ENCODE measurements at regions not wholly inside any gene's neighbourhood (a gene's known extent, or its start where the extent isn't known, plus 50 kb on each side); places are given as distances from the start of the nearest gene placed in this dataset.

- Histone ChIP-seq H3K4me3 (no peak overlapping the region), H3K36me3 (no peaks in the 10 kb centered on the region), H3K9me3 (no peaks in the 10 kb centered on the region), H3K4me1 (no peaks in the 10 kb centered on the region), H3K27me3 (peaks cover 0 to 3% (median 0%) of the 10 kb centered on the region in 3 donors), H3K27ac (no peak overlapping the region)
- intact Hi-C loops (cut with DNase I; ENCODE audit: low total_unique reads): loop anchor here (10.0 kb wide), 2 partner anchors 1211 to 1341 kb away; no protein-coding TSS in a partner anchor
- in situ Hi-C loops (cut with MboI; ENCODE audit: low sequenced_read_pairs in 4 of 4): no loop called here
- no peak for TF ChIP-seq POLR2A (IDR thresholded peaks at IDR 0.05)
- peak in 2 of 5 experiments; percentile 21 to 37 for TF ChIP-seq CTCF (IDR thresholded peaks at IDR 0.05 in 4 of 5, conservative IDR thresholded peaks at IDR 0.05 in 1 of 5)
- DNase-seq (no peak), ATAC-seq (no peak)
Observed at GRCh38 chr12:125533434-125534029, 468.3 kb downstream of the AACS start.

- TF ChIP-seq POLR2A (IDR thresholded peaks at IDR 0.05) (no peak), CTCF (IDR thresholded peaks at IDR 0.05 in 4 of 5, conservative IDR thresholded peaks at IDR 0.05 in 1 of 5) (no peak)
- Histone ChIP-seq H3K4me1 (no peaks in the 10 kb centered on the region), H3K36me3 (no peaks in the 10 kb centered on the region), H3K27me3 (no peaks in the 10 kb centered on the region), H3K27ac (no peak overlapping the region), H3K4me3 (no peak overlapping the region), H3K9me3 (no peaks in the 10 kb centered on the region)
- intact Hi-C loops (cut with DNase I; ENCODE audit: low total_unique reads) (loop anchor here (10.0 kb wide), 2 partner anchors 1206 to 1336 kb away; no protein-coding TSS in a partner anchor), in situ Hi-C loops (cut with MboI; ENCODE audit: low sequenced_read_pairs in 4 of 4) (no loop called here)
- ATAC-seq (no peak), DNase-seq (no peak)
Observed at GRCh38 chr12:125538401-125539199, 473.4 kb downstream of the AACS start.

- Histone ChIP-seq H3K27ac (no peak overlapping the region), H3K4me3 (no peak overlapping the region), H3K27me3 (no peaks in the 10 kb centered on the region), H3K9me3 (no peaks in the 10 kb centered on the region), H3K36me3 (no peaks in the 10 kb centered on the region), H3K4me1 (no peaks in the 10 kb centered on the region)
- no peak for DNase-seq
- intact Hi-C loops (cut with DNase I; ENCODE audit: low total_unique reads) (no loop called here), in situ Hi-C loops (cut with MboI; ENCODE audit: low sequenced_read_pairs in 4 of 4) (no loop called here)
- ATAC-seq: no peak
- TF ChIP-seq POLR2A (IDR thresholded peaks at IDR 0.05): no peak
- no peak for TF ChIP-seq CTCF (IDR thresholded peaks at IDR 0.05 in 4 of 5, conservative IDR thresholded peaks at IDR 0.05 in 1 of 5)
Observed at GRCh38 chr12:125540580-125541204, 475.5 kb downstream of the AACS start.

DNA sequence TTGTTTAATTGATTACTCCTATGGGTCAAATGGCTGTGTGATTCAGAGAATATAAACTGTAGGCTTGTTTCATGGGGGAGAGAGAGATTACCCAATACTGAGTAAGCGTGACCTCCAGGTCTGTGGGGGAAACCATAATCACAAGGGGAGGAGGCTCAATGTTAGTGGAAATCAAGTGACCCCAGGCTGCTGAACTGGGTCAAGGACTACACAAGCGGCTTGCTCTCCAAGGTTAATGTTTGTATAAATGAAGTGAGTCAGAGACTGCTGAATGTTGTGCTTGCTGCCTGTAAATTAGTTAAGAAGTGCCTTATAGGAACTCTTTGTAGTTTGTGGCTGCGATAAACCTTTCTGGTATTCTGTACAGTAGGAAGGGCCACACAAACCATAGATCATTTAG, 479.7 kb downstream of the AACS start:
- H3K9me3 ChIP-seq: no peaks in the 10 kb centered on the region
- no peak overlapping the region for H3K4me3 ChIP-seq
- DNase-seq (no peak), ATAC-seq (no peak)
- H3K27me3 ChIP-seq: no peaks in the 10 kb centered on the region
- H3K27ac ChIP-seq: no peak overlapping the region
- intact Hi-C loops (cut with DNase I; ENCODE audit: low total_unique reads): no loop called here
- H3K36me3 ChIP-seq: no peaks in the 10 kb centered on the region
- in situ Hi-C loops (cut with MboI; ENCODE audit: low sequenced_read_pairs in 4 of 4): no loop called here
- H3K4me1 ChIP-seq: no peaks in the 10 kb centered on the region
- TF ChIP-seq CTCF (IDR thresholded peaks at IDR 0.05 in 4 of 5, conservative IDR thresholded peaks at IDR 0.05 in 1 of 5) (no peak), POLR2A (IDR thresholded peaks at IDR 0.05) (no peak)

All from gastrocnemius medialis (tissue), 4 donors.